ENCODE measurements at regions not wholly inside any gene's neighbourhood (a gene's known extent, or its start where the extent isn't known, plus 50 kb on each side); places are given as distances from the start of the nearest gene placed in this dataset.

- H4K20me1 ChIP-seq (ENCODE audit: control insufficient read depth, extremely low read depth, insufficient read depth, low read length), result no peaks in the 10 kb centered on the region
- H3K4me2 ChIP-seq (ENCODE audit: extremely low read depth, insufficient read depth, low read length), result no peak overlapping the region
- no peaks in the 10 kb centered on the region for H3K36me3 ChIP-seq (ENCODE audit: control insufficient read depth, insufficient read depth, low read length)
- H3K4me1 ChIP-seq (ENCODE audit: control insufficient read depth, extremely low read depth, insufficient read depth, low read length), result no peaks in the 10 kb centered on the region
- no peaks in the 10 kb centered on the region for H3K9me3 ChIP-seq (ENCODE audit: control insufficient read depth, insufficient read depth, low read depth, low read length)
- no peaks in the 10 kb centered on the region for H3K27me3 ChIP-seq (ENCODE audit: control insufficient read depth, insufficient read depth, low read length)
- TF ChIP-seq CTCF (conservative IDR thresholded peaks at IDR 0.05 in 1 of 2, IDR thresholded peaks at IDR 0.05 in 1 of 2; ENCODE audit: low read depth in 1 of 2, low read length in 2 of 2), result no peak
- no peak for TF ChIP-seq EZH2 (IDR thresholded peaks at IDR 0.05; ENCODE audit: low read length, missing control alignments)
- no peak overlapping the region for H2AFZ ChIP-seq (ENCODE audit: low read length)
- peak; percentile 70 to 75 for DNase-seq (ENCODE audit: low read depth in 2 of 2)
- no peak overlapping the region for H3K4me3 ChIP-seq (replicated peaks in 1 of 4; ENCODE audit: control extremely low read depth in 1 of 4, insufficient read depth in 1 of 4, low read depth in 3 of 4, low read length in 4 of 4)
- no peaks in the 10 kb centered on the region for H3K79me2 ChIP-seq (ENCODE audit: control insufficient read depth, insufficient read depth, low read length)
- no peak overlapping the region for H3K27ac ChIP-seq (ENCODE audit: insufficient read depth, low read length)
- no peak overlapping the region for H3K9ac ChIP-seq (ENCODE audit: insufficient read depth, low read length)
Observed at GRCh38 chr2:13681936-13682335, 950.6 kb upstream of the LRATD1 start.

- no peaks in the 10 kb centered on the region for H3K36me3 ChIP-seq (ENCODE audit: control insufficient read depth, insufficient read depth, low read length)
- no peaks in the 10 kb centered on the region for H3K9me3 ChIP-seq (ENCODE audit: control insufficient read depth, insufficient read depth, low read depth, low read length)
- DNase-seq (ENCODE audit: low read depth in 2 of 2), result peak; percentile 59 to 84
- no peak overlapping the region for H3K27ac ChIP-seq (ENCODE audit: insufficient read depth, low read length)
- no peaks in the 10 kb centered on the region for H4K20me1 ChIP-seq (ENCODE audit: control insufficient read depth, extremely low read depth, insufficient read depth, low read length)
- H3K27me3 ChIP-seq (ENCODE audit: control insufficient read depth, insufficient read depth, low read length), result no peaks in the 10 kb centered on the region
- H2AFZ ChIP-seq (ENCODE audit: low read length), result no peak overlapping the region
- TF ChIP-seq CTCF (conservative IDR thresholded peaks at IDR 0.05 in 1 of 2, IDR thresholded peaks at IDR 0.05 in 1 of 2; ENCODE audit: low read depth in 1 of 2, low read length in 2 of 2) (no peak), EZH2 (IDR thresholded peaks at IDR 0.05; ENCODE audit: low read length, missing control alignments) (no peak)
- no peak overlapping the region for H3K9ac ChIP-seq (ENCODE audit: insufficient read depth, low read length)
- H3K4me3 ChIP-seq (replicated peaks in 1 of 4; ENCODE audit: control extremely low read depth in 1 of 4, insufficient read depth in 1 of 4, low read depth in 3 of 4, low read length in 4 of 4), result no peak overlapping the region
- H3K4me2 ChIP-seq (ENCODE audit: extremely low read depth, insufficient read depth, low read length), result no peak overlapping the region
- no peaks in the 10 kb centered on the region for H3K4me1 ChIP-seq (ENCODE audit: control insufficient read depth, extremely low read depth, insufficient read depth, low read length)
- H3K79me2 ChIP-seq (ENCODE audit: control insufficient read depth, insufficient read depth, low read length), result no peaks in the 10 kb centered on the region
Observed at GRCh38 chr2:13682540-13683272, 949.8 kb upstream of the LRATD1 start.

GRCh38 chr2:13686262-13686661, 946.3 kb upstream of the LRATD1 start:
- TF ChIP-seq EZH2 (IDR thresholded peaks at IDR 0.05; ENCODE audit: low read length, missing control alignments) (no peak), CTCF (conservative IDR thresholded peaks at IDR 0.05 in 1 of 2, IDR thresholded peaks at IDR 0.05 in 1 of 2; ENCODE audit: low read depth in 1 of 2, low read length in 2 of 2) (no peak)
- H3K79me2 ChIP-seq (ENCODE audit: control insufficient read depth, insufficient read depth, low read length), result no peaks in the 10 kb centered on the region
- H2AFZ ChIP-seq (ENCODE audit: low read length), result no peak overlapping the region
- DNase-seq (ENCODE audit: low read depth in 2 of 2), result no peak
- no peaks in the 10 kb centered on the region for H3K4me1 ChIP-seq (ENCODE audit: control insufficient read depth, extremely low read depth, insufficient read depth, low read length)
- no peaks in the 10 kb centered on the region for H4K20me1 ChIP-seq (ENCODE audit: control insufficient read depth, extremely low read depth, insufficient read depth, low read length)
- no peak overlapping the region for H3K4me2 ChIP-seq (ENCODE audit: extremely low read depth, insufficient read depth, low read length)
- H3K27me3 ChIP-seq (ENCODE audit: control insufficient read depth, insufficient read depth, low read length), result no peaks in the 10 kb centered on the region
- no peaks in the 10 kb centered on the region for H3K36me3 ChIP-seq (ENCODE audit: control insufficient read depth, insufficient read depth, low read length)
- no peak overlapping the region for H3K4me3 ChIP-seq (replicated peaks in 1 of 4; ENCODE audit: control extremely low read depth in 1 of 4, insufficient read depth in 1 of 4, low read depth in 3 of 4, low read length in 4 of 4)
- no peak overlapping the region for H3K9ac ChIP-seq (ENCODE audit: insufficient read depth, low read length)
- no peaks in the 10 kb centered on the region for H3K9me3 ChIP-seq (ENCODE audit: control insufficient read depth, insufficient read depth, low read depth, low read length)
- no peak overlapping the region for H3K27ac ChIP-seq (ENCODE audit: insufficient read depth, low read length)
